Fibroblast of skin of scalp (primary cell): ENCODE measurements at regions not wholly inside any gene's neighbourhood (a gene's known extent, or its start where the extent isn't known, plus 50 kb on each side); places are given as distances from the start of the nearest gene placed in this dataset.

Experiments
- DNase-seq: peaks from one replicate; pipeline ENCODE4 v3.0.0-alpha.2; 2013

- DNase-seq, result no peak
Observed at GRCh38 chr18:26700201-26700600, 151.8 kb upstream of the KCTD1 start.

DNA sequence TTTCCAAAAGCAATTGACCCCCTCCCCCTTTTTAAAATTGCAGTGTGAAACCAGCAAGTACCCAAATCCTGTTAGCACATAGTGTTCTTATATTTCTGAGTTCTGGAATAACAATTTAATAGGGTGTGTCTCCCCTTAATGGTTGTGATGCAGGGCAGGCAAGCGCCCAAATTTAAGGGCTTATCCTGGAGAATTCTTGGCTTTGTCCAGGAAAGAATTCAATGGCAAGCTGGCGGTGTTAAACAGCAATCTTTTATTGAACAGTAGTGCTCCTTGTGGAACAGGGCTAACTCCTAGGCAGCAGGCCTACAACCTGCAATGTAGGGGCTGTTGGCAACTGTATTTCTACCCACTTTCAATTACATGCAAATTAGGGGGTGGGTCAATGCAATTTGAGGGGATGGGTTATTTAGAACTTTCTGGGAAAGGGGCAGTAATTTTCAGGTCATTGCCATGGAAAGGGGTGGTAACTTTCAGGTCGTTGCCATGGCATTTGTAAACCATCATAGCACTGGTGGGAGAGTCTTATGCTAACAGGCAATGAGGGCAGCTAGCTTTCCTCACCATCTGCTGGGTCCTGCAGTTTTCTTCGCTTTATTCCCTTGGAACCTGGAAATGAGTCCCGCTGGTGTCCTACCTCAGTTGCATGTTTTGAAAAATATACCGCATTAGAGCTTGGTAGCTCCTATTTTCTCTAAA lies 149.0 kb upstream of the KCTD1 start:
- DNase-seq, result no peak

- DNase-seq, result no peak
Observed at GRCh38 chr18:26696786-26697185, 148.4 kb upstream of the KCTD1 start.

GRCh38 chr18:26696308-26696707 lies 148.0 kb upstream of the KCTD1 start:
- no peak for DNase-seq

DNA sequence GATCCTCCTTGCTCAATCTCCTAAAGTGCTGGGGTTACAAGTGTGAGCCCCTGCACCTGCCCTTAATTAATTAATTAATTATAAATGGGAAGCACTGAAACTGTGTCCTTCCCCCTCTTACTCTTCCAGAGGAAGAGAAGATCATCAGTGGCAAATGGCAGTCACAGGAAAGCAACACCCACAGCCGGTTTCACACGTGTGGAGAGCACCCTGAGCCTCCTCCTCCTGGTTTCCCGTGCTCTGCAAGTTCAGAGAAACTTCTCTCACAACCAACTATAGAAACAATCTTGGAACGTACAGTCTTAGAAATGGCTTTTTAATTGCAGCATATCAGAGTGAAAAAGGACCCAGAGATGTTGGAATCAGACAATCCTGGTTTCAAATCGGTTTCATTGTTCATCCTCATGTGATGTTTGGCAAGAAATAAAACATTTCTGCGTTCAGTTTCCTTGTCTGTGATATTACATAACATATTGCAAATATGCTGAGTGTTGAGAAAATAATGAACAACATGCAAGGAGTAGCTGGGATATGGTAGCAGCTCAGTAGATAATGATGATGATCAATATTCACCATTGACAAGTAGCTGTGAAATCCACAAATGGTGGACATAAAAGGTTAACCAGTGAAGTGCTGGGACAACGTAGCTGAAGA lies 141.0 kb upstream of the KCTD1 start:
- DNase-seq, result no peak

DNA sequence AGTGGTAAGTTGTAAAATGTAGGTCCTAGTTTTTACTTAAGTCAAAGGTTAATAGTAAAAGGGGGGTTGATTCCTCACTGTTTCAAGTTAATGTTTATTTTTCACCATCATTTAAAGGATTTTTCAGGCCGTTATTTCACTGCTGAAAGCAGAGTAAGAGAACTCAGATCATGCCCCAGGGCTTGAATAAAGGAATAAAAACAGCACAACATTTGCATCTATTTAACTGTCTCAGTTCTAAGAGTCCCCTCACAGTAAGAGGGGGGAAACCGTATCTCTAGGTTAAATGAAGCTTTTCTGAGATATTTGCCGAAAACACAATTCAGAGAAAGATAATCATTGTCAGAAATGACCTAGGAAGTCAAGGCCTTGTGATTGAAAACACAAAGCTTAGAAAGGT lies 138.2 kb upstream of the KCTD1 start:
- no peak for DNase-seq

- no peak for DNase-seq
Observed at GRCh38 chr18:26685438-26686157, 137.2 kb upstream of the KCTD1 start.

GRCh38 chr18:26677957-26678356 lies 129.6 kb upstream of the KCTD1 start:
- DNase-seq, result no peak

DNA sequence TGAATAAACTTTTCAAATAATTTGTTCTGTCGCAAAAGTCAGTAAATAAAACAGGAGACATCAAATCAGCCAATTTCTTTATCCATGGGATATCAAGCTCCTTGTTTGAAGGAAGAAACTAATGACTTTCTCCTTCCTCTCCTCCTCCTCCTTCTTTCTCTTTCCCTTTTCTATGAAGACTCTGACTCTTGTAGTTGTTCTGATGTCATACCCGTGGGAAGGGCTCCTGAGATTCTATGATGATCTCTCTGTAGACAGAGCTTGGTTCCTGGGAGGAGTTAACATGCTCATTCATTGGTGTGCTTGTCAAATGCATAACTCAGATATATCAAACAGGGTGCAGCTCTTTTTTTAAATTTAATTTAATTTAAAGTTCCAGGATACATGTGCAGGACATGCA lies 118.7 kb upstream of the KCTD1 start:
- DNase-seq, result no peak

GRCh38 chr18:26662996-26663395 lies 114.6 kb upstream of the KCTD1 start:
- no peak for DNase-seq

- DNase-seq, result no peak
Observed at GRCh38 chr18:26657631-26658581, 109.6 kb upstream of the KCTD1 start.

DNA sequence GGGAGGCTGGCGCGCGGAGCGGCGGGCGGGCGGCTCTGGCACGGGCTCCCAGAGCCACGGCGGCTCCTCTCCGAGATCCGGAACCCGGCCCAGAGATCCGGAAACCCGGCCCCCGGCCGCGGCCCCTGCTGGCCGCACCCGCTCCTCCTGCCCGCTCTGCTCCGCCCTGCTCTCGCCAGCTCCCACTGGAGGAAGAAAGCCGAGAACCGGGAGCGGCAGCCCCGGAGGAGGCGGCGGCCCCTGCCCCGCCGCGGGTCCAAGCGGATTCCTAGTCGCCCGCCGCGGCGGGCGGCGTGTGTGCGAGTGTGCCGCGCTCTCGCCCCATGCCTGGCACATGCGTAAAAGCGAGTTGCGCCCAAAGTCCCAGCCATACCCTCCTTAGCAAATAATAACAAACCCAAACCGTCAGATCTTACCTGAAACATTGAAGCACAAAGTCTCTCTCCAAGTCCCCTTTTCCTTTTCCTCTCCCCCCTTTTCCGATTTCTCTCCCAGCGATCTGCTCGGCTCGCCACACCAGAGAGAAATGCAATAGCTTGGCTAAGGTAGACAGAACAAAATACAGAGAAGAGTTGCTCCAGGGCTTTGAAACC lies 108.7 kb upstream of the KCTD1 start:
- DNase-seq, result peak; percentile 71

DNA sequence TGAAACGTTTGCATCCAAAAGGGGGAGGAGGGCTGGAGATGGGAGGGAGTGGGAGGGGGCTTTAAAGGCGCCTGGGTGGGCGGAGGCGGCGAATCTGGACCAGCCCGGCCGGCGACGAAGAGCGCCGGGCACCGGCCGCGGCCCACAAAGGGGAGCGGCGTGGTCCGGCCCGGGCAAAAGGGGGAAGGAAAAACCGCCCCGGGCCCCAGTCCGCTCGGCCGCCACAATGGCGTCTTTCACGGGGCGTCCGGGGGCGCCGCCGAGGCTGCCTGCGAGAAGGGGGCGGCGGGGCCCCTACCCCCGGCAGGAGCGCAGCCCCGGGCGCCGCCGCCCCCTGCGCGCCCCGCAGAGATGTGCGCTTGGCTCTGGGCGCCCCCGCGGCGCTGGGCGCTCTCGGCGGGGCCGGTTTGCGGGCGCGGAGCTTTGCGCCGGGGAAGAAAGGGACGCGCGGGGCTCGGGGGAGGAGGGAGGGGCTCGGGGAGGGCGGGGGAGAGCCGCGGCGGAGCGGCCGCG lies 108.1 kb upstream of the KCTD1 start:
- DNase-seq, result no peak

DNA sequence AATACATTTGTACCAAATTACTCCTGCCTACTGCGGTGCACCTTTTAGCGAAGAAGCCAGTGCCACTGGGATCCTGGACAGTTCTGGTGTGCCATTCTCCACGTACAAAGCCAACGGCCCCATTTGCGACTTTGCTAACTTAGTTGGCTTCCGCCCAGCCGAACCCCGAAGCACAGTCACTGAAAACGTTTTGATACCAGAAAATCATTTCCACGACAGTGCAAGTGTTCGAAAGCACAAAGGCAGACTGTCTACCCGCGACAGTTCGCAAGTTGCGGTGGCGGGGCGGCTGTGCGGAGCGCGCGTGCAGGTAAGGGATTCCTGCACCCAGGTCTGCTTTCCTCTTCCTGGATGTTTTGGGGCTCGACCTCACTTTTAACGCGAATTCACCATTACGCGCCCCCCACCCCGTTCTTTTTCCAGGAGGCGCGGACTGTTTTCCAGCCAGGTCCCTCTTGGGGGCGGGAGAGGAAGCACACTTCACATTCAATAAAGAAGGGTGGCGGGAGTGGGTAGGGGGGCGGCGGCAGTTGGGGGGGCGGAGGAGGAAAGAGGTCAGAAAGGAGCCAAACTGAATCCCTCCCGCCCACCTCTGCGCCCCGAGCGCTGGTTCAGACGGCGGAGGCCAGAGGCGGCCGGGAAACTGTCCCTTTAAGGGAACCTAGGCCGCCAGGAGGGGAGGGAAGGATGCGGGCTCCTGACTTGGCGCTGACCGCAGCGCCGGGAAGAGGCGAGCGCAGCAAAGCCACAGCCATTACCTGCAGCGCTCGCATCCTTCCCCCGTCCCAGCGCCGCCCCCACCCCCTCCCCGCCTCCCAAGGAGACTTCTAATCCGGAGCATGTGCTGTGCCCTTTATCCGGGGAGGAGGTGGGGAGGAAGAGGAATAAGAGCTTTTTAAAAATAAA lies 107.4 kb upstream of the KCTD1 start:
- peak; percentile 30 for DNase-seq

GRCh38 chr18:26654616-26655524 lies 106.5 kb upstream of the KCTD1 start:
- DNase-seq, result peak; percentile 16

DNA sequence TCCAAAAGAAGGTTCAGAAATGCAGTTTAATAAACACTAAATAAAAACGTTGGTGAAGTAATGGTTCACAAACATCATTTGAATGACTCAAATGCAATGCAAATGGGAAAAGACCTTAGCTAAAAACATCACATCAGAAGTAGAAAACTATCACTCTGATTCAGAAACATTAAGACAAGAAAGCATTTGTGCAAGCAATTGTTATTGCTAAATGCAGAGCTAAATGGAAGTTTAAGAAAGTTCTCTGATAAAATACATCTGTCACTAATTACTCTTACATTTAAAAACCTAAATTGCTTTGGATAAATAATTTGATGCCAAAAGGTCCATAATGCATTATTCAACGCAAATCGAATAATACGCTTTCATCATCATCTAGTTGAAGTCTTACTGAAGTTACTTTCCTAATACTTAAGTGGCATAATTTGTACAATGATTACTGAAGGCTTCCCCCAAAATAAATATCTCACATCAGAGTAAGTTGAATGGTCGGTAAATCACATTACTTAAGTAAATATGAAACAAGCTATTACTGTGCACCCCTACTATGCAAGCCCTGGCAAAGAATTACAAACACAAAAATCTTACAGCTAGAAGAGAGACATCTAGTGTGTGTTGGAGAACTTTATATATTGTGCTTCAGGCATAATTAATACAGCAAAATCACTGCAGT lies 105.7 kb upstream of the KCTD1 start:
- DNase-seq, result no peak

GRCh38 chr18:26652501-26652900 lies 104.1 kb upstream of the KCTD1 start:
- DNase-seq, result no peak

DNA sequence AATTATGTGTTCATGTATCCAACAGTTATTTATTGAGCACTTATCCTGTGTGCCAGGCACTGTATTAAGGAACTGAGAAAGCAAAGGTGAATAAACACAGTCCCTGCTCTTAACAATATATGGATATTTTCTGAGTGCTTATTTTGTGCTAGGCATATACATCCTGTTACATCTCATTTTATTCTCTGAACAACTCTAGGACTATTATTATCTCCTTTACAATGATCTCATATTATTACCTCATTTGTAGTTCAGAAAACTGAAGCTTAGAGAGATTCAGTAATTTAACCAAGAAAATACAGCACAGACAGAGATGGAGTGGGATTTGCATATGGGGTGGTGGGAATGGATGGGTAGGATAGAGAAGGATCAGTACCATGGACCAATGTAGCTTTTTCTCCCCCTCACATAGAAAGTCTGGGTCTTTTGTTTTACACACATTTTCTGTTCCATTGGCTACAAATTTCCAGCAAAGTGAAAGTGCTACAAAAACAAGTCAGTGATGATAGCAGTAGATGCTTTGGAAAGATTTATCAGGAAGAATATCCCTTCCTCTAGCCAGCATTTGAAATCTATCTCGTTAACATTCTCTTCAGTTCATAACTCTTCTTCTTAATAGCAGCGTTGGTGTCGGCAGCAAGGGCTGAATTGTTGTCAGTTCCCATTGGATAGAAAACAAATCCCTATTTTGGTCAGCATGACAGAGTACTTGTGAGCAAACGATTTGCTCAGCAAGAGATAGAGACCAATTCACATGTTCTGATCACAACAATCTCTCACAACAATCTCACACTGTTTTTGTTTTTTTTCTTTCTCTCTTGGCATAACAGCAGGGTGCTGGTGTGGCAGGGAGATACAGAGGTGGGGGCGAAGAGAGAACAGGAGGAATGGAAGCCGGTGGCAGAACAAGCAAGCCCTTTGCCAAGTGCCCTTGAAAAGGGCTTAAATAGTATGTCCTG lies 102.2 kb upstream of the KCTD1 start:
- DNase-seq, result no peak
